Smooth muscle cell (in vitro differentiated cells): ENCODE measurements at regions not wholly inside any gene's neighbourhood (a gene's known extent, or its start where the extent isn't known, plus 50 kb on each side); places are given as distances from the start of the nearest gene placed in this dataset.
"Not testable (repeated sequence)": the region's sequence is repeated elsewhere in the genome, so short reads cannot be mapped to it uniquely, and the experiment has no call there.

ENCODE experiments used
- DNase-seq: peaks from one replicate; lab custom pipeline; 2025; ENCODE audit not compliant: unreplicated experiment; lab: John Stamatoyannopoulos, UW
- H2AFZ ChIP-seq: fragments of 200-600 bp; sonication (generic); 2 replicates; pipeline ENCODE4 v1.6.0; 2016; ENCODE audit warnings: antibody characterized with exemption, low read depth, mild to moderate bottlenecking
- H3F3A ChIP-seq: fragments of 200-600 bp; sonication (generic); 2 replicates; pipeline ENCODE4 v1.6.0; 2017; ENCODE audit warnings: antibody characterized with exemption, low read depth
- H3K27ac ChIP-seq: fragments of 200-600 bp; sonication (generic); 2 replicates; pipeline ENCODE4 v1.5.1; 2016; ENCODE audit warnings: low read depth, mild to moderate bottlenecking
- H3K27me3 ChIP-seq: fragments of 200-600 bp; sonication (generic); 2 replicates; pipeline ENCODE4 v1.6.1; 2016; ENCODE audit warnings: low read depth, mild to moderate bottlenecking
- H3K36me3 ChIP-seq: fragments of 200-600 bp; sonication (generic); 2 replicates; pipeline ENCODE4 v1.5.1; 2016; ENCODE audit warnings: low read depth
- H3K4me1 ChIP-seq: fragments of 200-600 bp; sonication (generic); 2 replicates; pipeline ENCODE4 v1.5.1; 2016; ENCODE audit warnings: low read depth
- H3K4me2 ChIP-seq: fragments of 200-600 bp; sonication (generic); 2 replicates; pipeline ENCODE4 v1.6.0; 2016; ENCODE audit warnings: mild to moderate bottlenecking
- H3K4me3 ChIP-seq: fragments of 200-600 bp; sonication (generic); 2 replicates; pipeline ENCODE4 v1.5.1; 2016; ENCODE audit warnings: mild to moderate bottlenecking
- H3K79me2 ChIP-seq: fragments of 200-600 bp; sonication (generic); 2 replicates; pipeline ENCODE4 v1.6.0; 2016; ENCODE audit warnings: low read depth, mild to moderate bottlenecking
- H3K9ac ChIP-seq: fragments of 200-600 bp; sonication (generic); 2 replicates; pipeline ENCODE4 v1.6.0; 2016; ENCODE audit warnings: low read depth
- H3K9me3 ChIP-seq: fragments of 200-600 bp; sonication (generic); replicated peaks from 2 replicates; pipeline ENCODE4 v1.5.1; 2016; ENCODE audit warnings: low read depth
- H4K20me1 ChIP-seq: fragments of 200-600 bp; sonication (generic); 2 replicates; pipeline ENCODE4 v1.6.0; 2016; ENCODE audit warnings: low read depth
- WGBS: methylation state at CpG from one replicate; pipeline ENCODE4 v1.1.7; 2016; ENCODE audit warnings: low lambda C conversion rate; 5-methylcytosine and 5-hydroxymethylcytosine counted together
- TF ChIP-seq, protein P1 (sequence below): fragments of 200-600 bp; sonication (generic); IDR thresholded peaks from 2 replicates; pipeline ENCODE4 v1.5.1; 2017; ENCODE audit warnings: borderline replicate concordance, mild to moderate bottlenecking, antibody characterized with exemption; ENCODE audit not compliant: insufficient read depth, poor library complexity, severe bottlenecking

DNA sequence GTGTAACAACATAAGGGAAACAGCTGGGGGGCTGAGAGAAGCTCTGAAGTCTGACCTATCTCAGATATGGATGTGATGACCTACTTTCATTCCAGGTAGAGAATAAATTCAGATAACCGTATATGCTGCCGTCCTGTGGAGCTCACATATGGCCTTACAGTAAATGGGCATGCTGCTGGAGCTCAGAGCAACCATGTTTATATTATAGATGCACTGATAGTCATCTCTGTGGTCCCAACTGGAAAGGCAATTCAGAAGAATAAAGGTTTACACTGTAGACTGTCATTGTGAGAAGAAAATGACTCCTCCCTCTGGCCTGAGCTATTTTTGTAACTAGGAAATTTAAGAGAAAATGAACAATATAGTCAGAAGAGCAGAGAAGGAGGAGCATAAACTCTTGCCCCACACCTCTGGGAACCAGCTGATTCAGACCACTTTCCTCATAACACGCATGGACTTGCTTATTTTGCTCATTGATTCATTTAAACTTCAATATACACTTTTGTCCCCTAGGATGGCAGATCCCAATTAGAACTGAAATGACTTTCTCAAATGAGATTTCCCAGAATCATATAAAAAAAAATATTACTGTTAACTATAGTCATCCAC is 69.9 kb upstream of the NXPH1 start:
- no peak overlapping the region for H3K4me2 ChIP-seq
- TF ChIP-seq, protein P1, sequence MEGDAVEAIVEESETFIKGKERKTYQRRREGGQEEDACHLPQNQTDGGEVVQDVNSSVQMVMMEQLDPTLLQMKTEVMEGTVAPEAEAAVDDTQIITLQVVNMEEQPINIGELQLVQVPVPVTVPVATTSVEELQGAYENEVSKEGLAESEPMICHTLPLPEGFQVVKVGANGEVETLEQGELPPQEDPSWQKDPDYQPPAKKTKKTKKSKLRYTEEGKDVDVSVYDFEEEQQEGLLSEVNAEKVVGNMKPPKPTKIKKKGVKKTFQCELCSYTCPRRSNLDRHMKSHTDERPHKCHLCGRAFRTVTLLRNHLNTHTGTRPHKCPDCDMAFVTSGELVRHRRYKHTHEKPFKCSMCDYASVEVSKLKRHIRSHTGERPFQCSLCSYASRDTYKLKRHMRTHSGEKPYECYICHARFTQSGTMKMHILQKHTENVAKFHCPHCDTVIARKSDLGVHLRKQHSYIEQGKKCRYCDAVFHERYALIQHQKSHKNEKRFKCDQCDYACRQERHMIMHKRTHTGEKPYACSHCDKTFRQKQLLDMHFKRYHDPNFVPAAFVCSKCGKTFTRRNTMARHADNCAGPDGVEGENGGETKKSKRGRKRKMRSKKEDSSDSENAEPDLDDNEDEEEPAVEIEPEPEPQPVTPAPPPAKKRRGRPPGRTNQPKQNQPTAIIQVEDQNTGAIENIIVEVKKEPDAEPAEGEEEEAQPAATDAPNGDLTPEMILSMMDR = no peak
- no peaks in the 10 kb centered on the region for H3K27me3 ChIP-seq
- no peak overlapping the region for H3K9ac ChIP-seq
- H2AFZ ChIP-seq = no peak overlapping the region
- WGBS = 74% methylated on average over 3 of the region's 3 CpGs
- no peaks in the 10 kb centered on the region for H3K36me3 ChIP-seq
- no peaks in the 10 kb centered on the region for H3K79me2 ChIP-seq
- H3K4me3 ChIP-seq = no peak overlapping the region
- no peaks in the 10 kb centered on the region for H3K4me1 ChIP-seq
- H4K20me1 ChIP-seq = no peaks in the 10 kb centered on the region
- no peak for DNase-seq
- no peaks in the 10 kb centered on the region for H3F3A ChIP-seq
- no peaks in the 10 kb centered on the region for H3K9me3 ChIP-seq
- no peak overlapping the region for H3K27ac ChIP-seq

DNA sequence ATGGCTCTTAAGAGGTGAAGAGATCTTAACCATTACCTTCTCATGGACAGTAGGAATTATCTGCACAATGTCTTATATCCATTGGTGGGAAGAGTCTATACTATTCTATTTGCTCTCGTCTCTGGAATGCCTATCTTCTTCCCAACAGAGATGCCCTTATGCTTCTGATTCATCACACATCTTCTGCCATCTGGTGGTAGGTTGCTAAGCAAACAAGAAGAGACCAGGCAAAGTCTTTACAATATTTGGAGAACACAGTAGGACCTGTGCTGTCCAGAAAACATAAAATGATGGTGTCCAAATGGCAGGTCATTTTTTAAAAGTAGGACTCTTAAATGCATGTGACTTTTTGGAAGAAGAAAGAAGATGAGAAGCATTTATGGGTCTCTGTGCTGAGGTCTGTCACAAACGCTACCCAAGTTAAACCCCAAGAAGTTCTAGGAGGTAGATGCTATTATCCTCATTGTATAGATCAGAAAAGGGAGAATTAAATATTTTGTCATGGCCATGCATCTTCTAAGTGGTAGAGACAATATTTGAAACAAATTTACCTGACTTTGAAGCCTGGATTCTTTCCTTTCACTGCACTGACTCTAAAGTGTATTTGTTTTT is 67.8 kb upstream of the NXPH1 start:
- no peaks in the 10 kb centered on the region for H3K4me1 ChIP-seq
- H3K4me3 ChIP-seq = no peak overlapping the region
- no peak overlapping the region for H3K4me2 ChIP-seq
- H3K9me3 ChIP-seq = no peaks in the 10 kb centered on the region
- H3K27ac ChIP-seq = no peak overlapping the region
- no peaks in the 10 kb centered on the region for H3K36me3 ChIP-seq
- H3K79me2 ChIP-seq = no peaks in the 10 kb centered on the region
- no peak overlapping the region for H2AFZ ChIP-seq
- H4K20me1 ChIP-seq = no peaks in the 10 kb centered on the region
- TF ChIP-seq, protein P1 = peak; percentile 42
- H3F3A ChIP-seq = no peaks in the 10 kb centered on the region
- H3K27me3 ChIP-seq = no peaks in the 10 kb centered on the region
- 48% methylated on average over 2 of the region's 2 CpGs for WGBS
- H3K9ac ChIP-seq = no peak overlapping the region
- no peak for DNase-seq

DNA sequence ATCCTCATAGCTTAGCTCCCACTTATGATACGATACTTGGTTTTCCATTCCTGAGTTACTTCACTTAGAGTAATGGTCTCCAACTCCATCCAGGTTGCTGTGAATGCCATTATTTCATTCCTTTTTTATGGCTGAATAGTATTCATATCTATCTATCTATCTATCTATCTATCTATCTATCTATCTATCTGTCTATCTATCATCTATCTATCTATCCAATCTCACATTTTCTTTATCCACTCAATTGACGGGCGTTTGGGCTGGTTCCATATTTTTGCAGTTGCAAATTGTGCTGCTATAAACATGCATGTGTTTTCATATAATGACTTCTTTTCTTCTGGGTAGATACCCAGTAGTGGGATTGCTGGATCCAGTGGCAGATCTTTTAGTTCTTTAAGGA is 65.4 kb upstream of the NXPH1 start:
- H3K27ac ChIP-seq, H4K20me1 ChIP-seq, H3K9me3 ChIP-seq, H3K9ac ChIP-seq, H3K4me3 ChIP-seq, H3K4me2 ChIP-seq, DNase-seq, H3F3A ChIP-seq, H3K27me3 ChIP-seq, H3K36me3 ChIP-seq, H3K79me2 ChIP-seq, H2AFZ ChIP-seq, H3K4me1 ChIP-seq: not testable (repeated sequence)
- 63% methylated on average over 3 of the region's 3 CpGs for WGBS

DNA sequence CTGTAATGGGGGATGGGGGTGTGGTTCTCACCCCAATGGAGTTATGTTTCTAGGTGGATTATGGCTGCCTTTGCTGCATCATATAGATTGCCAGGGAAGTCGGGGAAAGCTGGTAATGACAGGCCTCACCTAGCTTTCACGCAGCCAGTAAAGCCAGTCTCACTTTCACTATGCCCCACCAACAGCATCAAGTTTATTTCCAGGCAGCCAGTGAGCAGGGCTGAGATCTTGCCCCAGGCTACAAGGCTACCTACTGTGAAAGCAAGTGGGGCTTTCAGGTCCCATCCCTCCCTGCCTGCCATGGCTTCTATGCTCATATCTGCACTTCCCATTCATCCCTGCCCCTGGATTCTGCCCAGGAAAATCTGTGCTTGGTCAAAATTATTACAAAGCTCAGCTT is 61.7 kb upstream of the NXPH1 start:
- Histone ChIP-seq H3F3A (no peaks in the 10 kb centered on the region), H3K4me1 (no peaks in the 10 kb centered on the region), H3K79me2 (no peaks in the 10 kb centered on the region), H3K9me3 (no peaks in the 10 kb centered on the region), H3K4me3 (no peak overlapping the region), H3K36me3 (no peaks in the 10 kb centered on the region), H3K4me2 (no peak overlapping the region), H2AFZ (no peak overlapping the region), H3K27ac (no peak overlapping the region), H3K9ac (no peak overlapping the region), H4K20me1 (no peaks in the 10 kb centered on the region), H3K27me3 (no peaks in the 10 kb centered on the region)
- WGBS = 83% methylated on average over 2 of the region's 2 CpGs
- TF ChIP-seq, protein P1 = no peak
- DNase-seq = no peak
